GM21515 (cell line): ENCODE measurements at regions not wholly inside any gene's neighbourhood (a gene's known extent, or its start where the extent isn't known, plus 50 kb on each side); places are given as distances from the start of the nearest gene placed in this dataset.

ENCODE experiments used
- ATAC-seq: cut with Tn5 transposase; IDR thresholded peaks from one replicate; pipeline ENCODE4 v1.9.1; 2021; ENCODE audit not compliant: unreplicated experiment

DNA sequence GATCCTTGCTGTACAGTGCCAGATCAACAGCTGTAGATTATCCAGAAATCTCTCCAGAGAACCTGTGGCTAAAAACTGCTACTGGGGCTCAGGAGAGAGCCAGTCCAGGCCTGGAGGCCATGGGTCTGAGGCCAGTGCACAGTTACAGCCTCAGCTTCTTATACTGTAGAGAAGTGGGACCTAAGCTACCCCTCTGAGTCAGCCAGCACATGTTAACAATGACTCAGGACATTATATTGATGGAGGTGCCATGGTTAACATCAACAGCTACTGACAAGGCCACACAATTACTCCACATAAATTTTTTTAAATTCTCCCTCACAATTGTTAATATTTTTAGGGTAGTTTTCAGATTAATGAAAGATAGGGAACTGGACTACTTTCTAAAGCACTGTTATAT, 138.5 kb downstream of the RBM26 start:
- no peak for ATAC-seq

DNA sequence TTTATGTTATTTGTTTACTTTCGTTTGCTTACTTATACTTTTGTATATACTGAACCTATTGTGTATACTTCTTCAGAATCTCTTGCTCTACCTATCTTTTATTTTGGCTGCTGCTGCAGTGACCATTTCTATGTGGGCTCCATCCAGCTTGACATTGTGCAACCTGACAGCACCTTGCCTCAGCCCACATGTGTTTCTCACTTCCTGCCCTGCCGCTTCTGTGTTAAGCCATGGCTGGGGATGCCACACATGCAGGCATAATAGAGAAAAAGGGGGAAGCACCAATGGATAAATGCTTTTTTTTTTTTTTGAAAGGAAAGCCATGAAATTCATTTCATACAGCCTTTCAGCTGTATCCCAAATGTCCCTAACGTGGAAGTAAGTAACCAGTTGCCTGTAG, 147.6 kb downstream of the RBM26 start:
- peak; percentile 80 for ATAC-seq

DNA sequence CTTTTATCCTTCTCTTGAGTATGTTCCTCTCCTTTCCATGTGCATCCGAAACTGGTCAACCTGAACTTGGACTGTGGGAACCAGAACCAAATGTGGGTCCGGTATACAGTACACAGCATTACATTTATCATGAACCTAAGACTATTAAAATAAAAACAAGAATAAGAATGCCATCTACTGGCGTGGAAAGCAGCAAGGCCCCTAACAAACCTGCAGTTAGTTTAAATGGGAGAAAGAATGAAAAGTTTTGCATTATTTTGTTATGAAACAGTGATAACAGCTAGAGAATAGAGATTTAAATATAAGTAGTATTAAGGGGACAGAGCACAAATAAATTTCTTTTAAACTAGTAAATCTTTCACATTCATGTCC, 159.5 kb downstream of the RBM26 start:
- peak; percentile 52 for ATAC-seq

DNA sequence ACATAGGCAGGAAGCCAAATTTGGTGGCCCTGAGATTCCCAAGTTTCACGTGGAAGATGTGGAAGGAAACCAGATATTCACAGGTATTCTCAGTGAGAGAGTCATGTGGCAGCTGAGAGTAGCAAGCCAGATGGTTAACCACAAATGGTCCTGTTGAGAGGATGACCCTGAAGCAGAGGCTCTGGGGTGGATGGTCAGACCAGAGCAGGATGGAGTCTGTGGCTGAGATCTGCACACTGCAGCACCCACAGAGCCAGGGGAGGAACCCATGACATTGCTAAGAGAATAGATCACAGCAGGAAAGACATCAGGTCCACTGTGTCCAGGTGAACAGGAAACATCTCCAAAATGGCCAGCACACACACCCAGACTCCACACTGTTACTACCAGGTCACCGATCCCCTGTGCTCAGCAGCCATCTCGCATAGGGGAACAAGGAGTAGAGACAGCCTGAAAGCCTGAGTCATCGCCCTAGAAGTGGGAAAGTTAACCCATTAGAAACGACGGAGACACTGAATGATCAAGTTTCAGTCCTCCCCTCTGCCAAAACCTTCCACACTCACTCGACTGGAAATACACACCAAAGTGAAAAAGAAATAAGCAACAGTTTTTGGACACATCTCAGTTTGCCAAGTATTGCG, 160.0 kb downstream of the RBM26 start:
- peak; percentile 58 for ATAC-seq

DNA sequence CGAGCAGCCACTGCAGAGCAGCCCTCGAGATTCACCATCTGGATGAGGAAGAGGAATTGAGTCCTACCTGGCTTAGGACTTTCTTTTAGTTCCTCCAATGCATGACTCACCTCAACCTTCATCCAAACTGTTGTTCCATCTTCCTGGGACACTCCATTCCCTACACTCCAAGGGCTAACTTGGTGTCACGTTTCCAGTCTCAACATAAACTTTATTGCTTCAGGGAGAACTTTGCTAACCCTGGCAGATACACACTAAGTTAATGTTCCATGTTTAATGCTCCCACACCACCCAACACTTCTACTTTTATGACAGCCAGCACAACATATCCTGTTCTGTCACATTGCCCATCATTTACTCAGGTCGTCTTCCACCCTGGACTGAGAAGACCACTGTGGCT, 164.4 kb downstream of the RBM26 start:
- ATAC-seq: no peak

DNA sequence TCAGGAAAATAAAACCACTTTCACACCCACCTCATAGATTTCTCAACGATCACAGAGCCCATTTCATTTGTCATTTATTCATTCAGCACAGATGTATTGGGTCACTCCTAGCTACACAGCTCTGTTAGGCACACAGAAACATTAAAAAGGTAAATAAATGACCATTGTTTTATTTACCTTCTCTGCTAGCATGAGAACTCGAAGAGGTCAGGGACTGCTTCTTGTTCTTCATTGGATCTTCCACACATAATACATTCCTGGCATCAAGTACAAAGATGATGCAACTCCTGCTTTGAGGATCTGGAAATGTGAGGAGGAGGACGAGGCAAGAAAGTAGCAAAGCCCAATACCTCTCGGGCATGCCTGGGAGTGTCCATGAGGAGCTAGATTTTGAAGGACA, 168.1 kb downstream of the RBM26 start:
- ATAC-seq: no peak

DNA sequence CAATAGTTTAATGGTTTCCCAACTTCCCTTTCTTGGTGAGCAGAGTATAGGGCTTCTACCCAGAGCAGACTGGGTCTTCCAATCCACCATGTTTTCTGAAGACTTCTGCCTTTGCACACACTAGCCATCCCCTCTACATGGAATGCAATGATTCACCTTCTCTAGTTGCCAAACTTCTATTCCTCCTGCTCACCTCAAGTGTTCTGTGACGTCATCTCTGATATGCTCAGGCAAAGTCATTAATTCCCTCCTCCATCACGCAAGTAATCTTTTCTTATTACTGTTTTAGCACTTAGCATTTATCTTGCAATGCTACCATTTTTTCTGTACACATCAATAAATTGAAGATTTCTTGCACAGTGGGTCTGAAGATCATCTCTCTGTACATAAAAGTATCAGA, 174.2 kb downstream of the RBM26 start:
- no peak for ATAC-seq

DNA sequence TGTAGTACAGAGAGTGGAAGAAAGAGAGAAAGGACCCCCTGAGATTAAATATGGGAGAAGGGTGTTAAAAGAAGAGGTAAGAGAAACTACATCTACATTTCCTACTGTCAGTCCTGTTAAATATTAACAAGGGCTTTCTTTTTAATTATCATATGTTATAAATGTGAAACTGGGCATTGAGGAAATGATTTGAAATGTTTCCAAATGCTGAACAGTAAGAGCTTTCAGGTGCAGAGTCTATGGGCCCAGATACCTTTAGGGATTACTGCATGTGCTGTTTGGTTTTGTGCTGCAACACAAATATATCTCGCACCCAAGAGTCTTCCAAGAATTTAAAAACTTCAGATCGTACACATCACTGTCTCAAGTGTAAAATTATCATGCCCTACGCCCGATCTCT, 176.3 kb downstream of the RBM26 start:
- ATAC-seq: no peak

DNA sequence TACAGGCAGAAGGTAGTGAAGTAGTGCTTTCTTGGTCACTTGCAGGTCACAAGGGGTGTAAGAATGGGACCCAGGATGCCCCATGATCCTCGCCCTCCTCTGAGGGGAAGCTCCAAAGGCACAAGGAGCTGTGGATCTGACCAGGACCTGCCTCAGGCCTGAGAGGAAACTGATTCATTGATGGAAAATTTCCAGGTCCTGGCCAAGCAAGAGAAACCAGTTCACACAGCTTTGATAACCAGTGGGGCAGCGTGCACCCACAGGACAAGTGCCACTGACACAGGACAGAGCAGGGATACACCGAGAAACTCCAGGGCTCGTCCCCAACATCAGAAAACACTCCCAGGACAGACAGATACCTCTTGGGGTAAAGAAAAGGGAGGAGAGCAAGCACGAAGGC, 177.1 kb downstream of the RBM26 start:
- ATAC-seq: no peak

DNA sequence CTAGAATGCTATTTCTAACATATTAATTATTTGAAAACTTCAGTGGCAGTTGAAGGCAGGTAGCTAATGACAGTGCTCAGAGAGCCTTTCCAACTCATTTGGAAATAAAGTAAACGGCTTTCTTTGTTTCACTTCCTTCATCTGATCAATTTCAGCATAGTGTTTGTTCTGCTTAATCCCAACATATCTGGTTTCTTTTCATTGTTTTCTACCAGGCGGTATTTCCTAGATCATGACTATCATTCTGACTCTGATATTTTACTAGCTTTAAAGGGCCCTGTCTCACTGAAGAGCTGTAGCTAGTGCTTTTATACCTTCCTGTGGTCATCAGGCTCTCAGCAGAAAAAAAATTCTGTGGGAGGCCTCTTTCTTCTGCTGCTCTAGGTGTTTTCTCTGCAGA, 178.6 kb downstream of the RBM26 start:
- peak; percentile 88 for ATAC-seq

DNA sequence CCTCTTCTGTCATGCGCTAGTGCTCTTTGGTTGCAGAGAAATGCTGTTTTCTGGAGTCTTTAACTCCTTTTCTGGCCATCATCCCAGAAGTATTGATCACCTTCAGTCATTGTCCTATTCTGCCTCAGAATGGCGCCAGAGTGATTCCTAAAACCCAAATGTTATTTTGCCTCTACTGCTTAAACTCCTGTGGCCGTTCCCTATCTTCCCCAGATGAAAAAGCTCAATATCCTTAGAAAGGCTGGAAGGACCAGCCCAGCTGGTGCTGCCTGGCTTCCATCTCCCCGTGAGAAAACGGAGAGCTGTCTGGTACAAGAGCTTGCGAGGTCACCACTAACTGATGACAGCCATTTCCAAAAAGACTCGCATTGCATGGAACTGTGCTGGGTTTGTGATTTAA, 179.1 kb downstream of the RBM26 start:
- peak; percentile 15 for ATAC-seq

DNA sequence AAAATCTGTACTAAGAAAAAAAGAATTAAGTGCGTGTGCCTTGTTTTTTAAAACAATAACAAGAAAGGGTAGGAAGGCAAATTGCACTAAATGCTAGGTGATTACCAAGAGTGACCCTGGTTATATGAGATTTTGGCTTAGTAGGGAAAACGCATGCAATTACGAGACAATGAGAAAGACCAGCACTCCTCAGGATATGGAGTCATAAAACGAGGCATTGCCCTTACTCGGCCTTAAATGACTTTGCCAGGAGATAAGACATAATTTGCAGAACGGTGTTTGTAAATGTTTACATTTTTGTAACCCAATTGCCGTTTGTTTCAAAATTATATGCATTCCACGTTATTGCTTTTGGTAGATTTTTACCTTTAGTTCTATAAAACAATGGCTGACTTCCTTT, 179.8 kb downstream of the RBM26 start:
- ATAC-seq: no peak

DNA sequence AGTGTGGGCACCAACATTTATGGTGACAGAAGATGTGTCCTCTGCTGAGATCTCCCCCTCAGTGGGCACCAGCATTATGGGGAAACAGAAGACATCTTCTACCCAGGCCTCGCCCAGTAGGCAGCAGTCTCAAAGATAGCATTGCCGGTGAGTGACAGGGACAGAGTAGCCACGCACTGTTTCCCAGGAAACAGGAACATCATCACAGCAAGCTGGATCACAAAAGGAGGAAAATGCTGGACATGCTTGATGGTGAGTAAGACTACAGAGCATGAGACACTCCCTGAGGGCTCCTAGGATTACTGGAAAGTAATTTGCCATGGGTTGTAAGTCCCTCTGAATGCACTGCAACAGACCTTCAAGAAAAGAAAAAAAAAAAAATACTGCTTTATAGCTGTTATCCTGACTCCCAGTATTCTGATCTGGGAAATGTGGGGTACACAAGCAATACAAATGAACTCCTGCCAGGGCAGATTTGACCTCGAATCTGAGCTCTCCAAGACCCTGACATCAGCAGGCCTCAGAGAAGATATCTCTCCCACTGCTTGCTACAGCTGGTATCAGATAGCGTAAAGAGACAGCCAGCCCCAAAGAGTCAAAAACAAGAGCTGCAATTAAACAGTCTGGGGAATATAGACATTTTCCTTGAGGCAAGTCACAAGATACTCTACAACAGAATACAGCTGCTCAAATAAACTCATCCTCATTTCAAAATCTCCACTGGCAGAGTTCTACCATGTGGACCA, 180.4 kb downstream of the RBM26 start:
- ATAC-seq: no peak

DNA sequence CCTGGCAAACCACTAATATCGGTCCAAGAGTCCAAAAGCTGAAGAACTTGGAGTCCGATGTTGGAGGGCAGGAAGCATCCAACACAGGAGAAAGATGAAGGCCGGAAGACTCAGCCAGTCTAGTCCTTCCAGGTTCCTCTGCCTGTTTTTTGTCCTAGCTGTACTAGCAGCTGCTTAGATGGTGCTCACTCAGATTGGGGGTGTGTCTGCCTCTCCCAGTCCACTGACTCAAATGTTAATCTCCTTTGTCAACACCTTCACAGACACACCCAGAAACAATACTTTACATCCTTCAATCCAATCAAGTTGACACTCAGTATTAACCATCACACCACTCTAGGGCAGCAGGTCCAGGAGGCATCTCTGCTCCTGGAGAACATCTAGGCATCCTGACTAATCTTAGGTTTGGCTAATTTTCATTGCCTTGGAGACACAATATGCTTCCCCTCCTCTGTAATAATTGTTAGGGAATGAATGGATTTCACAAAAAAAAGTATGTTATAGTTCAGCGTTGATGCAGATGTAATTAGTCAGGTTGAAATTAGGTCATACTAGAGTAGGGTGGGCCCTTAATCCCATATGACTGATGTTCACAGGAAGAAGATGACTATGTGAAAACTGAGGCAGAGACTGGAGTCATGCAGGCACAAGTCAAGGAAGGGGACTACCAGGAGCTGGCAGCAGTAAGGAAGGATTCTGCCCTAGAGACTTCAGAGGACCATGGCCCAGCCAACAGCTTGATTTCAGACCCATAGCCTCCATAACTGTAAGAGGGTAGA, 183.4 kb downstream of the RBM26 start:
- no peak for ATAC-seq

DNA sequence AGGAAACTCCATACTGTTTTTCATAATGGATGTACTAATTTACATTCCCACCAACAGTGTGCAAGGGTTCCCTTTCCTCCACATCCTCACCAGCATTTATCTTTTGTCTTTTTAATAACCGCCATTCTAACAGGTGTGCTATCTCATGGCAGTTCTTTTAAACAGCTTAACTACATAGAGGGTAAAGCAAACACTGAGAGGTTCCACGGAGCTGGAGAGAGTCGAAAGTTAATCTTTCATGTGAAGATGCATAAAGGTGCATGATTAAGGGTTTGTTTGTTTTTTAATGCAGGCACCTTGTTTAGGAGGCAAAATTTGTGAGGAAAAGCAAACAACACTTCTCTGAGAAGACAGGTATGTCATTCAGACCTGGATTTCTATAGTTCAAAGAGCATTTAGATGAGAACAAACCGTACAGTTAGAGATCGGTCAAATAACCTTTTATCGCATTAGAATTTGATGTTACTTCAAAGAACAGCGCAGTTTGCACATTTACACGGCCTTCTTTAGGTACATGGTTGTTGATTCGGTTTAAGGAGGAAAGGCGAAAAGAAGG, 193.9 kb downstream of the RBM26 start:
- no peak for ATAC-seq

DNA sequence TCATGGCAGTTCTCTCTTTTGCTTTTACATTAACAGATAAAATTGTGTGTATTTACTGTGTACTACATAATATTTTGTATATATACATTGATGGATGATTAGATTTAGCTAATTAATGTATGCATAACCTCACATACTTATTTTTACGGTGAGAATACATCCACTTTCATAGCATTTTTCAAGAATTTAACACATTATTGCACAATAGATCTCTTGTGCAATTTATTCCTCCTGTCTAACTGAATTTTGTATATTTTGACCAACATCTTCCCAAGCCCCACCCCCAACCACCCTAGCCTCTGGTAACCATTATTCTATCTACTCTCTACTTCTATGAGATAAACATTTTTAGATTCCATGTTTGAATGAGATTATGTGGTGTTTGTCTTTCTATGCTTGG, 194.7 kb downstream of the RBM26 start:
- no peak for ATAC-seq

DNA sequence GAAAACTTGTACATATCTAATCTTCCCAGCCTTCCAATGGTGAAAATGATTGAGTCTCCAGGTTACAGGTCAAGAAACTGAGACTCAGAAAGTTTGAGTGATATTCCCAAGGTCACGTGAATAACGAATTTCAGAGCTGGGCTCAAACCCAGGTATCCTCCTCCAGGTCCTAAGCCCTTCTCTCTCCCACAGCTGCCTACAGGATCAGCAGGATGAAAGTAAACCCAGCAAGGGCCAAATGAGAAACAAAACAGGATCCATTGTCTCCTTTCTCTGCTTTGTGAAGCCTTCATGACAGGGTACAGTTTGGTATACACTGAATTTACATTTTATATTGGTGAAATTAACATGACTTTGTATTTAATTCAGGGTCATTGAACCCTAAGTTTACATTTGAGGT, 208.1 kb downstream of the RBM26 start:
- no peak for ATAC-seq

DNA sequence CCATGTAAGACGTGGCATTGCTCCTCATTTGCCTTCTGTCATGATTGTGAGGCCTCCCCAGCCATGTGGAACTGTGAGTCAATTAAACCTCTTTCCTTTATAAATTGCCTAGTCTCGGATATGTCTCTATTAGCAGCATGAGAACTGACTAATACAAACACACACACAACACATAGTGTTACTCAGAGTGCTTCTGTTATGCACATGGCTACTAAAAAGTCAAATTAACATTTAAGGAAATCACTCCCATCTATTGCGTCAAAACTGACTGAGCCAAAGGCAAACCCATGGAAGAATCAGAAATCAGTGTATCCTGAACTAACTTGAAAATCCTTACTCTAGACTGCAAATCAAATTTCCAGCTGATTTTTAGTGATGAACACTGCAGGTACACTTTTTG, 209.2 kb downstream of the RBM26 start:
- no peak for ATAC-seq

DNA sequence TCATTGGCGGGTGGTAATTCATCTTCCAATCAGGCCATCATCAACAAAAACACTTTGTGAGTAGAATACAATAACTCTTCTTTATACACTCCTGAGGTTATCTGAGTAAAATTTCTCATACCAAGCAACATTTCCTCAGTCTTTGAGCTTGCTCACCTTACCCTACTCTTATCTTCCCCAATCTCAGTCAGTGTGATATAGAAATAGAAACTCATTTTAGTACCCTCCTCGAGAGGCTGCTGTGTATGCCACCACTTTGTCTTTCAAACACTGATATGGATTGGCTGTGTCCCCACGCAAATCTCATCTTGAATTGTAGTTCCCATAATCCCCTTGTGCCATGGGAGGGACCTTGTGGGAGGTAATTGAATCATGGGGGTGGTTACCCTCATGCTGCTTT, 209.7 kb downstream of the RBM26 start:
- no peak for ATAC-seq

DNA sequence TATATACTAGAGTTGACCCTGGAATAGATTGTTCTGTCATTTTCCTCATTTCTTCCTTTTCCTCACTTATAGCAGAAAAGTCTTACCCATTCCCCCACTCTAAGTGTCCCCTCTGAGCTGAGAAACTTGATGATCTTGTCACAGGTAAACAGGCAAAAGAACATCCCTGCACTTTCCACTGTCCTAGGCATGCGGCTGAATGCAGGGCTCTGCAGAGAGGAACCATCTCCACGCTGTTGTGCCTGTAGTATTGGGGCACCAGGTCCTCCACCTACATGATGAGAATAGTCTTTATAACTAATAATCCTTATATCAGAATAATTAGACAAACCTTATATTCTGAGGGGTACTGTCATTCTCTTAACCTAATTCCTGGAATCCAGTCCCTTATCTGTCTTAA, 211.3 kb downstream of the RBM26 start:
- peak; percentile 33 for ATAC-seq

DNA sequence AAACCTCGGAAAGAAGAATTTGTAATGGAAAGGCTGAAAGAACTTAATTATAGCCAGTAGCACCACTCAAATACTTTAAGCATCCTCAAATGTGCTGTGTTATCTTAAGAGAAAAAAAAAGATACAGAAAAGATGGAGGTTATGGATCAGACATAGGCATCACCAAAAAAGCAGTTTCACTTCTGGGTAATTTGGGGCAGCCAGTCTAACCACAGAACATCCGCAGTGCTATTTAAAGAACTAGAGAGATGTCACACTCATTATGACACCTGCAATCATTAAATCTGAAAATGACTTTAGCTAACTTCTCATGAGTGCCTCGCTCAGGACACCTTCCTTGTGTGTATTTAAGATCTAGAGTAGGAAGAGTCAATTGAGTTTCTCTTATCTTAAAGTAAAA, 211.8 kb downstream of the RBM26 start:
- peak; percentile 91 for ATAC-seq

DNA sequence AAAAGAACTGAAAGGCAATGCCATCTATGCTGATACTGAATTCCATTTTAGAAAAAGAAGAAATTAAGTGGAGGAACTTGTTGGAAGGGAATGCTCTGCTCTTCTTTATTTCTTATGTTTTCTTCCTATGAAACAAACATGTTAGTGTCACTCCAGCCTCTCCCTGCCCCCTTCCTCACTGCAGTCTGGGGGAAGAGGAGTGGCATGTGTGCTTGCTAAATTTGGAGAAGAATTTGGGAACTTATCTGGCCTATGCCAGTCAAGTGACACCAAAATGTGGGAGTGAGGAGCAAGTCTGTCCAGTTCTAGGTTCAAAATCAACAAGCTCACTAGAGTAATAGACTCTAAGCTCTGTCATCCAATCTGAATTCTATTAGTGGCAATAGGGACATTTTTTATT, 214.6 kb downstream of the RBM26 start:
- ATAC-seq: no peak
